Activated CD8-positive, alpha-beta memory T cell treated with anti-CD3 and anti-CD28 coated beads, Interleukin-2, amount 10 ng/mL, durations not matched to agents 7 days and 5 days (primary cell): ENCODE measurements at regions not wholly inside any gene's neighbourhood (a gene's known extent, or its start where the extent isn't known, plus 50 kb on each side); places are given as distances from the start of the nearest gene placed in this dataset.

ENCODE experiments used
- ATAC-seq: fragments of 150-1000 bp; cut with Tn5 transposase; one replicate; pipeline ENCODE4 v1.10.0; 2021; ENCODE audit warnings: moderate library complexity
- CTCF ChIA-PET: fragments of 350-600 bp; sonication (Branson Sonifier 250); formaldehyde crosslinking; loops from one replicate; lab custom pipeline; 2021; ENCODE audit warnings: antibody characterized with exemption; lab: Charles Lee
- DNase-seq: peaks from one replicate; pipeline ENCODE4 v3.0.0-alpha.2; 2020
- H3K27ac Mint-ChIP-seq: one replicate; pipeline ENCODE4 v1.8.0; 2021; ENCODE audit warnings: mild to moderate bottlenecking, mixed read lengths
- H3K27me3 Mint-ChIP-seq: one replicate; pipeline ENCODE4 v1.8.0; 2021; ENCODE audit warnings: mixed read lengths
- H3K36me3 Mint-ChIP-seq: one replicate; pipeline ENCODE4 v1.8.0; 2021; ENCODE audit warnings: mild to moderate bottlenecking, mixed read lengths
- H3K4me1 Mint-ChIP-seq: one replicate; pipeline ENCODE4 v1.8.0; 2021; ENCODE audit warnings: mixed read lengths
- H3K4me3 Mint-ChIP-seq: one replicate; pipeline ENCODE4 v1.8.0; 2021; ENCODE audit warnings: mild to moderate bottlenecking, moderate library complexity, mixed read lengths
- H3K9me3 Mint-ChIP-seq: one replicate; pipeline ENCODE4 v1.8.0; 2022; ENCODE audit warnings: low read depth, mixed read lengths

DNA sequence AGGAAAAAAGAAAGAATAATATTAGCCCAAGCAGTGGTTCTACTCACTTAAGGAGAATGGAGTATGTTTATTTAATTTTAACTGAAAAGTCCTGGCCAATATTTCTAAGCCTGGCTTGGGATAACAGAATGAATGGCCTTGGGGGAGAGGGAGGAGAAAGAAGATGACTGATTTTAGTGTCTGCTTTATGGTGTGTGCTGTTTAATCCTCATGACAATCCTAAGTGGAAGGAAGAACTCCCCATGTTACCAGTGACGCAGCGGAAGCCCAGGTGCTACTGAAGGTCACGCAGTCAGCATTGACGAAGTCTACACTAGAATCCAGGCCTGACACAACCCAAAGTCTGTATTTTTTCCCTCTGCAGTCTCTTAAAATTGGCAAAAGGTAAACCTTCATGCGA, 50.5 kb downstream of the PALM2AKAP2 start:
- CTCF ChIA-PET, result interaction anchor here (1.5 kb wide), 1 partner anchor 12 kb away, joined by 3 read pairs; no protein-coding TSS in a partner anchor
- H3K36me3 Mint-ChIP-seq, result no peaks in the 10 kb centered on the region
- no peak for DNase-seq
- ATAC-seq, result no peak
- H3K27me3 Mint-ChIP-seq, result peaks cover 4% of the 10 kb centered on the region
- H3K9me3 Mint-ChIP-seq, result peaks cover 1% of the 10 kb centered on the region
- no peak overlapping the region for H3K27ac Mint-ChIP-seq
- no peak overlapping the region for H3K4me3 Mint-ChIP-seq
- H3K4me1 Mint-ChIP-seq, result no peaks in the 10 kb centered on the region

- Mint-ChIP-seq H3K9me3 (peaks cover 1% of the 10 kb centered on the region), H3K36me3 (no peaks in the 10 kb centered on the region), H3K27ac (no peak overlapping the region), H3K4me3 (no peak overlapping the region), H3K27me3 (peaks cover 4% of the 10 kb centered on the region), H3K4me1 (no peaks in the 10 kb centered on the region)
- CTCF ChIA-PET, result interaction anchor here (1.5 kb wide), 1 partner anchor 14 kb away, joined by 3 read pairs; no protein-coding TSS in a partner anchor
- no peak for ATAC-seq
- DNase-seq, result no peak
Observed at GRCh38 chr9:109831998-109832658, 52.1 kb downstream of the PALM2AKAP2 start.

DNA sequence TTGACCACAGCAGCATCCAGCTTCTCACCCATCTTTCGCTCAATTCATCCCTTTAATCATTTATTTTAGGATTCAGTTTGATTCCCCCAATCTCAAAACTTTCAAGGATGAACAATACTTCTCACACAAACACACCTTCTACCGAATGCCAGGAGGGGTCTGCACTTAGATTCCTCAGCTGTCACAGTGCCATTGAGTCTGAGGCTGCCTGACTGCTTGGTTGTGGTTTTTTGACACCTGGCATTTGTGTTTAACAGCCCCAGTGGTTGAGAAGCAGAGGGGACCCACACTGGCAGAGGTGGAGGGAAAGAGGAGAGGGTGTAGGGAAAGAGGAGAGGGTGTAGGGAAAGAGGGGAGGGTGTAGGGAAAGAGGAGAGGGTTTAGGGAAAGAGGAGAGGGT, 54.9 kb downstream of the PALM2AKAP2 start:
- Mint-ChIP-seq H3K27me3 (peaks cover 4% of the 10 kb centered on the region), H3K4me1 (no peaks in the 10 kb centered on the region), H3K4me3 (no peak overlapping the region), H3K9me3 (no peaks in the 10 kb centered on the region), H3K36me3 (no peaks in the 10 kb centered on the region), H3K27ac (no peak overlapping the region)
- CTCF ChIA-PET, result no interaction called here
- DNase-seq, result no peak
- ATAC-seq, result no peak

GRCh38 chr9:109843641-109844040, 63.6 kb downstream of the PALM2AKAP2 start:
- no peak overlapping the region for H3K27ac Mint-ChIP-seq
- no peak overlapping the region for H3K4me3 Mint-ChIP-seq
- no peaks in the 10 kb centered on the region for H3K4me1 Mint-ChIP-seq
- H3K27me3 Mint-ChIP-seq, result no peaks in the 10 kb centered on the region
- no peaks in the 10 kb centered on the region for H3K36me3 Mint-ChIP-seq
- ATAC-seq (no peak), DNase-seq (no peak)
- no peaks in the 10 kb centered on the region for H3K9me3 Mint-ChIP-seq
- CTCF ChIA-PET, result no interaction called here

DNA sequence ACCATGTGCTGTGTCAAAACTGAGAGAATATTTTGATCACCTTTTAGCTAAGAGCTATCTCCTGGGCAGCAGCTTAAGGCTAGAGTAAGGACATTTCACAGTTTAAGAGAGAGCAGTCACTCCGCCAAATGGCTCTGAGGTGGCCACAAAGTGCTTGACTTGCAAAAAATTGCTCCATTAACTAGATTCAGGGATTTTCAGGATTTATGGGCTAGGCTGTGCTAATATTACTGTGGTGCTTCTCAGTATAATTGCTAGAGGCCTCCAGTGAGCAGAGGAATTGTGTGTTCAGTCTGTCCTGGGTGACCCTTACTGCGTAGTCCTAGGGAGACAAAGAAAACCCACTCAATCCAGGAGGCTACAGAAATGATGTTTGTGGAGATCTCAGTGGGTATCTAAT, 65.2 kb downstream of the PALM2AKAP2 start:
- Mint-ChIP-seq H3K4me1 (no peaks in the 10 kb centered on the region), H3K27ac (no peak overlapping the region), H3K27me3 (no peaks in the 10 kb centered on the region), H3K36me3 (no peaks in the 10 kb centered on the region), H3K9me3 (no peaks in the 10 kb centered on the region), H3K4me3 (no peak overlapping the region)
- no peak for ATAC-seq
- DNase-seq, result no peak
- CTCF ChIA-PET, result no interaction called here

GRCh38 chr9:109846776-109847175, 66.8 kb downstream of the PALM2AKAP2 start:
- DNase-seq (no peak), ATAC-seq (no peak)
- CTCF ChIA-PET, result no interaction called here
- Mint-ChIP-seq H3K27me3 (no peaks in the 10 kb centered on the region), H3K9me3 (no peaks in the 10 kb centered on the region), H3K36me3 (no peaks in the 10 kb centered on the region), H3K4me3 (no peak overlapping the region), H3K4me1 (no peaks in the 10 kb centered on the region), H3K27ac (no peak overlapping the region)

DNA sequence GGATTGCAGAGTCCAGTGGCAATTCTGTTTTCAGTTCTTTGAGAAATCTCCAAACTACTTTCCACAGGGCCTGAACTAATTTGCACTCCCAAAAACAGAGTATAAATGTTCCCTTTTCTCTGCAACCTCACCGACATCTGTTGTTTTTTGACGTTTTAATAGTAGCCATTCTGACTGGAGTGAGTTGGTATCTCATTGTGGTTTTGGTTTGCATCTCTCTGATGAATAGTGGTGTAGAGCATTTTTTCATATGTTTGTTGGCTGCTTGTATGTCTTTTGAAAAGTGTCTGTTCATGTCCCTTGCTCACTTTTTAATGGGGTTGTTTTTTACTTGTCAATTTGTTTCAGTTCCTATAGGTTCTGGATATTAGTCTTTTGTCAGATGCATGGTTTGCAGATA, 72.6 kb downstream of the PALM2AKAP2 start:
- Mint-ChIP-seq H3K36me3 (no peaks in the 10 kb centered on the region), H3K27me3 (no peaks in the 10 kb centered on the region), H3K4me3 (no peak overlapping the region), H3K4me1 (no peaks in the 10 kb centered on the region), H3K9me3 (no peaks in the 10 kb centered on the region), H3K27ac (no peak overlapping the region)
- CTCF ChIA-PET, result no interaction called here
- ATAC-seq, result no peak
- DNase-seq, result no peak

- no peak for ATAC-seq
- Mint-ChIP-seq H3K4me1 (no peaks in the 10 kb centered on the region), H3K36me3 (no peaks in the 10 kb centered on the region), H3K27me3 (peaks cover 10% of the 10 kb centered on the region), H3K4me3 (no peak overlapping the region), H3K27ac (no peak overlapping the region), H3K9me3 (no peaks in the 10 kb centered on the region)
- CTCF ChIA-PET, result no interaction called here
- no peak for DNase-seq
Observed at GRCh38 chr9:109855540-109855939, 75.5 kb downstream of the PALM2AKAP2 start.

GRCh38 chr9:109856785-109857184, 76.8 kb downstream of the PALM2AKAP2 start:
- CTCF ChIA-PET, result no interaction called here
- DNase-seq (no peak), ATAC-seq (no peak)
- no peak overlapping the region for H3K27ac Mint-ChIP-seq
- no peaks in the 10 kb centered on the region for H3K4me1 Mint-ChIP-seq
- H3K36me3 Mint-ChIP-seq, result no peaks in the 10 kb centered on the region
- no peak overlapping the region for H3K4me3 Mint-ChIP-seq
- no peaks in the 10 kb centered on the region for H3K9me3 Mint-ChIP-seq
- H3K27me3 Mint-ChIP-seq, result peaks cover 10% of the 10 kb centered on the region

DNA sequence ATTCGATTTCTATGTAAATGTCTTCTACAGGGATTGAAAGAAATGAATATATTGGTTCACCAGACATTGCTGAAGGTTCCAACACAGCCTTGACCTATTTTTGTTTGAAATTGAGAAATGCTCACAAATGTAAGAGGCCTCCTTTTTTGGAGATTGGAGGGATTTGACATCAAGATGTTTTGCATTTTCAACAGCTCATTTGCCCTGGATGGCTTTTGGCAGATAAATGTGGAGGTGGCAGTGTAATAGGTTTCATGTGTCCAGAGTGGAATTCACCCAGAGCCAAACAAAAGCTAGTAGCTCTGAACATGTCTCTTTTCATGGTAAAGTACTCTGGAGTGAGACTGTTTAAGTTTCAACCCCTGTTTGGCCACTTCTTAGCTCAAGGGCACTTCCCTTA, 77.3 kb downstream of the PALM2AKAP2 start:
- CTCF ChIA-PET, result no interaction called here
- H3K36me3 Mint-ChIP-seq, result no peaks in the 10 kb centered on the region
- H3K9me3 Mint-ChIP-seq, result no peaks in the 10 kb centered on the region
- DNase-seq (no peak), ATAC-seq (no peak)
- no peak overlapping the region for H3K4me3 Mint-ChIP-seq
- peaks cover 10% of the 10 kb centered on the region for H3K27me3 Mint-ChIP-seq
- no peaks in the 10 kb centered on the region for H3K4me1 Mint-ChIP-seq
- no peak overlapping the region for H3K27ac Mint-ChIP-seq

DNA sequence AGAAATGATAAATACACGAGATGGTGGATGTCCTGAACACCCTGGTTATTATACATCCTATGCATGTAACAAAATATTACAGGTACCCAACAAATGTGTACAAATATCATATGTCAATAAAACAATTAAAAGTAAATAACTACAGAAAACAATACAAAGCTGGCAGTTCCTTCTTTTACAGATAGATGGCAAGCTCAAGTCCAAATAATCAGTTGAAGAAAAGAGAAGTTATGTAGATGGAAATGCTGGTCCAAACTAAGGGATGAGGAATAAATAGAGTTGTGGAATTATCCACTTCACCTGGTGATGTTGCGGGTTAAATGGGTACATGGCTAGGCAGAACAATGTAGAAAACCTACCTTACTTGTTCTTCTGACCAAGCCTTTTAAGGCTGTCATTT, 79.4 kb downstream of the PALM2AKAP2 start:
- CTCF ChIA-PET, result no interaction called here
- Mint-ChIP-seq H3K4me3 (no peak overlapping the region), H3K9me3 (no peaks in the 10 kb centered on the region), H3K36me3 (no peaks in the 10 kb centered on the region), H3K27ac (no peak overlapping the region), H3K4me1 (no peaks in the 10 kb centered on the region), H3K27me3 (peaks cover 10% of the 10 kb centered on the region)
- ATAC-seq, result no peak
- no peak for DNase-seq

DNA sequence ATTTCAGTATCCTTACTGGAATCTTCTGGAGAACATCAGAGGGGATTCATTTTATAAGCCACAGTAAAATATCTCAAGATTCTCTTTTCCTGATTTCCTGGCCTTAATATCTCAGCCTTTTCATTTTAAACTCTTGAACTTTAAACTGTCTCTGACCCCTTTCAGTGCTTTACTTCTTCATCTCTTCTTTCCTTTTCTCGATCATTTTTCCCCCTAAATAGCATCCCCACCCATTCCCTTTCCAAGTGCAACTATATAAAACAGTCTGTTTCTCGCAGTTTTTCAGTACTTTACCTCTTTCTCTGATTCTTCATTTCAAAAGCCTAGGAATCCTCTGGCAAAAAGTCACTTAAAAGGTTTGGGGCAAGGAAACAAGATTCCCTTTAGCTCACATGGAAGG, 80.5 kb downstream of the PALM2AKAP2 start:
- no peak overlapping the region for H3K4me3 Mint-ChIP-seq
- H3K4me1 Mint-ChIP-seq, result no peaks in the 10 kb centered on the region
- H3K27ac Mint-ChIP-seq, result no peak overlapping the region
- H3K36me3 Mint-ChIP-seq, result no peaks in the 10 kb centered on the region
- DNase-seq, result no peak
- H3K27me3 Mint-ChIP-seq, result peaks cover 10% of the 10 kb centered on the region
- ATAC-seq, result no peak
- H3K9me3 Mint-ChIP-seq, result no peaks in the 10 kb centered on the region
- CTCF ChIA-PET, result no interaction called here

- Mint-ChIP-seq H3K4me1 (no peaks in the 10 kb centered on the region), H3K4me3 (no peak overlapping the region), H3K36me3 (no peaks in the 10 kb centered on the region), H3K27ac (no peak overlapping the region), H3K27me3 (peaks cover 10% of the 10 kb centered on the region), H3K9me3 (no peaks in the 10 kb centered on the region)
- DNase-seq (no peak), ATAC-seq (no peak)
- CTCF ChIA-PET, result no interaction called here
Observed at GRCh38 chr9:109861499-109861898, 81.5 kb downstream of the PALM2AKAP2 start.

DNA sequence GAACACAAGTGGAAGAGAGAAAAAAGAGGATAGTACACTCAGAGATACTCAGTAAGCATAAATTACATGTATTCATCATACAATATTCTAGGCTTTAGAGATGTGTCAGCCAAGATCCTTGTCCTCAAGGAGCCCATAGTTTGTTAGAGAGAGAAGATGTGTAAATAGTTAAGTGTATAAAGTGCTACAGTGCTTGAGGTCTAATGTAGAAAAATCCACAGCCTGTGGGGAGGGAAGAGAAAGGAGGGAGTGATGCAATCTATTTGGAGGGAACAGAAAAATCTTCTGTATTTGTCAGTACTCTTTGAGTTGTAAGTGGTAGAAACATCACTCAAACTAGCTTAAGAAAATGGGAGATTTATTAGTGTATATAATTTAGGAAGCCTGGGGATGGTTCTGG, 81.9 kb downstream of the PALM2AKAP2 start:
- ATAC-seq, result no peak
- no peak for DNase-seq
- H3K36me3 Mint-ChIP-seq, result no peaks in the 10 kb centered on the region
- H3K4me1 Mint-ChIP-seq, result no peaks in the 10 kb centered on the region
- H3K4me3 Mint-ChIP-seq, result no peak overlapping the region
- H3K27ac Mint-ChIP-seq, result no peak overlapping the region
- peaks cover 10% of the 10 kb centered on the region for H3K27me3 Mint-ChIP-seq
- CTCF ChIA-PET, result no interaction called here
- H3K9me3 Mint-ChIP-seq, result no peaks in the 10 kb centered on the region

GRCh38 chr9:109862452-109862851, 82.5 kb downstream of the PALM2AKAP2 start:
- Mint-ChIP-seq H3K4me3 (no peak overlapping the region), H3K27me3 (peaks cover 10% of the 10 kb centered on the region), H3K36me3 (no peaks in the 10 kb centered on the region), H3K4me1 (no peaks in the 10 kb centered on the region), H3K9me3 (no peaks in the 10 kb centered on the region), H3K27ac (no peak overlapping the region)
- no peak for ATAC-seq
- DNase-seq, result no peak
- CTCF ChIA-PET, result no interaction called here
